ENCODE measurements at regions not wholly inside any gene's neighbourhood (a gene's known extent, or its start where the extent isn't known, plus 50 kb on each side); places are given as distances from the start of the nearest gene placed in this dataset.
"Not testable (repeated sequence)": the region's sequence is repeated elsewhere in the genome, so short reads cannot be mapped to it uniquely, and the experiment has no call there.

DNA sequence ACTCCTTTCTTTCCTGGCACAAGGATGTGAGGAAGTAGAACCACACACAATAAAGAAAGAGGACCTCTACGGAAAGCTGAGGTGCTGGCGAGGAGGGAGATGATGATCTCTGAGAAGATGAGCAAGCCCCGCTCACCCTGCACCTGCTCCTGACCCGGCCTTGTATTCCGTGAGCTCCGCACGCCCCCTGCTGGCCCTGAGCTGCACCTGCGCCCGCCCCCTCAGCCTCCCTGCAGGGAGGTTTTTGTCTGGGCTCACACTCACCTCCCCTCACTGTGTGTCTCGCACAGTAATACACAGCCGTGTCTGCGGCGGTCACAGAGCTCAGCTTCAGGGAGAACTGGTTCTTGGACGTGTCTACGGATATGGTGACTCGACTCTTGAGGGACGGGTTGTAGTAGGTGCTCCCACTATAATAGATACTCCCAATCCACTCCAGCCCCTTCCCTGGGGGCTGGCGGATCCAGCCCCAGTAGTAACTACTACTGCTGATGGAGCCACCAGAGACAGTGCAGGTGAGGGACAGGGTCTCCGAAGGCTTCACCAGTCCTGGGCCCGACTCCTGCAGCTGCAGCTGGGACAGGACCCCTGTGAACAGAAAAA, 895.1 kb downstream of the TMEM121 start:
- peaks cover 57% of the 10 kb centered on the region for H3K27me3 ChIP-seq (ENCODE audit: low read depth)
- DNase-seq; H3K27ac ChIP-seq (replicated peaks); H3K36me3 ChIP-seq; H3K9me3 ChIP-seq (replicated peaks); intact Hi-C loops (cut with micrococcal nuclease); H3K4me3 ChIP-seq; H3K4me1 ChIP-seq: not testable (repeated sequence)
- peak; percentile 50 for TF ChIP-seq CTCF (IDR thresholded peaks at IDR 0.05; ENCODE audit: borderline replicate concordance)

DNA sequence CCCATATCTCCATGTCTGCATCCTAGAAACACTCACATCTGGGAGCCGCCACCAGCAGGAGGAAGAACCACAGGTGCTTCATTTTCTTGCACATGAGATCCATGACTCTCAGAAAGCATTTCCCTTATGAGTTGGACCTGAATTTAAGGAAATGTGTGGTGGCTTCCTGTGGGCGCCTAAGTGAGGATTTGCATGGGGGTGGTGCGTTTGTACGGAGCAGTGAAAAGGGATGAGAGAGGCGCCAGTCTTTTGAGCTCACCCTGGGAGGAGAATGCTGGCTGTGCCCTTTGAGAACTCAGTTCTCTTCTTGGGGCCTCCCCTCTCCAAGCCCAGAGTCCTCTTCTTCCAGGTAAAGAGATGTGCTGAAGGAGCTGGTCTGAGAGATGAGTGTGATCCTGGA, 895.7 kb downstream of the TMEM121 start:
- no peak for TF ChIP-seq CTCF (IDR thresholded peaks at IDR 0.05; ENCODE audit: borderline replicate concordance)
- Histone ChIP-seq H3K9me3 (replicated peaks) (no peaks in the 10 kb centered on the region), H3K27me3 (ENCODE audit: low read depth) (peaks cover 57% of the 10 kb centered on the region), H3K36me3 (no peaks in the 10 kb centered on the region), H3K4me1 (no peaks in the 10 kb centered on the region), H3K4me3 (no peak overlapping the region), H3K27ac (replicated peaks) (no peak overlapping the region)
- intact Hi-C loops (cut with micrococcal nuclease): no loop called here
- DNase-seq: no peak

DNA sequence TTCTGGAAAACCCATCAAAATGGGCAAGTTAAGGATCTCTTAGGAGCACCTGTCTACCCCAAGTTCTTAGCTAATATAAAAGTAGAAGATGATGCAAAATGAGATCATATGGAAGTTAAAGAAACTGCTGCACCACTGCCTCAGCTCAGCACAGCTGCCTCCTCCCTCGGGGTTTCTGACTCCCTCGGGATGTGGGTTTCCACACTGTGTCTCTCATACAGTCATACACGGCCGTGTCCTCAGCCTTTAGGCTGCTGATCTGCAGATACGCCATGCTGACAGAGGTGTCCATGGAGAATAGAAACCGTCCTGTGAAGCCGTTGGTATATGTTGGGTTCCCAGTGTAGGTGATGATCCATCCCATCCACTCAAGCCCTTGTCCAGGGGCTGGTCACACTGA, 898.8 kb downstream of the TMEM121 start:
- peaks cover 44% of the 10 kb centered on the region for H3K27me3 ChIP-seq (ENCODE audit: low read depth)
- H3K4me3 ChIP-seq; H3K27ac ChIP-seq (replicated peaks); DNase-seq; H3K36me3 ChIP-seq; intact Hi-C loops (cut with micrococcal nuclease); H3K4me1 ChIP-seq; H3K9me3 ChIP-seq (replicated peaks): not testable (repeated sequence)

GRCh38 chr14:106436310-106436905, 910.0 kb downstream of the TMEM121 start:
- peak; percentile 53 for TF ChIP-seq CTCF (IDR thresholded peaks at IDR 0.05; ENCODE audit: borderline replicate concordance)
- peaks cover 75% of the 10 kb centered on the region for H3K27me3 ChIP-seq (ENCODE audit: low read depth)
- no peaks in the 10 kb centered on the region for H3K36me3 ChIP-seq
- no peak overlapping the region for H3K4me3 ChIP-seq
- H3K4me1 ChIP-seq: no peaks in the 10 kb centered on the region
- no peak overlapping the region for H3K27ac ChIP-seq (replicated peaks)
- intact Hi-C loops (cut with micrococcal nuclease): no loop called here
- no peaks in the 10 kb centered on the region for H3K9me3 ChIP-seq (replicated peaks)
- peak; percentile 19 for DNase-seq

- Histone ChIP-seq H3K27me3 (ENCODE audit: low read depth) (peaks cover 84% of the 10 kb centered on the region), H3K4me1 (no peaks in the 10 kb centered on the region), H3K4me3 (no peak overlapping the region), H3K36me3 (no peaks in the 10 kb centered on the region), H3K27ac (replicated peaks) (no peak overlapping the region), H3K9me3 (replicated peaks) (no peaks in the 10 kb centered on the region)
- TF ChIP-seq CTCF (IDR thresholded peaks at IDR 0.05; ENCODE audit: borderline replicate concordance): no peak
- DNase-seq: no peak
- intact Hi-C loops (cut with micrococcal nuclease): no loop called here
Observed at GRCh38 chr14:106442857-106443256, 916.5 kb downstream of the TMEM121 start.

DNA sequence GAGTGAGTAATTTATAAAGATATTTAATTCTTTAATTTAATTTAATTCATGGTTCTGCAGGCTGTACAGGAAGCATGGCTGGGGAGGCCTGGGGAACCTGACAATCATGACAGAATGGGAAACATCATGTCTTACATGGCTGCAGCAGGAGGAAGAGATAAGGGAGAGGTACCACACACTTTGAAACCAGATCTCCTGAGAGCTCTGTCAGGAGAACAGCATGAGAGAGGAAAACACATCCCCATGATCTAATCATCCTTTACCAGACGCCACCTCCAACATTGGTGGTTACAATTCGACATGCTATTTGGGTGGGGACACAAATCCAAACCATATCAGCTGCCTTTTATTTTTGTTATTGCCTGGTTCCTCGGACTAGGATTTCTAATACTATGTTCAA, 928.6 kb downstream of the TMEM121 start:
- intact Hi-C loops (cut with micrococcal nuclease): no loop called here
- DNase-seq: no peak
- TF ChIP-seq CTCF (IDR thresholded peaks at IDR 0.05; ENCODE audit: borderline replicate concordance): no peak

More for the DNA sequence above, 928.6 kb downstream of the TMEM121 start:
- Histone ChIP-seq H3K27ac (replicated peaks) (no peak overlapping the region), H3K4me3 (no peak overlapping the region), H3K36me3 (no peaks in the 10 kb centered on the region), H3K9me3 (replicated peaks) (no peaks in the 10 kb centered on the region), H3K4me1 (no peaks in the 10 kb centered on the region), H3K27me3 (ENCODE audit: low read depth) (peaks cover 37% of the 10 kb centered on the region)
